ENCODE measurements at regions not wholly inside any gene's neighbourhood (a gene's known extent, or its start where the extent isn't known, plus 50 kb on each side); places are given as distances from the start of the nearest gene placed in this dataset.
"Not testable (repeated sequence)": the region's sequence is repeated elsewhere in the genome, so short reads cannot be mapped to it uniquely, and the experiment has no call there.

DNA sequence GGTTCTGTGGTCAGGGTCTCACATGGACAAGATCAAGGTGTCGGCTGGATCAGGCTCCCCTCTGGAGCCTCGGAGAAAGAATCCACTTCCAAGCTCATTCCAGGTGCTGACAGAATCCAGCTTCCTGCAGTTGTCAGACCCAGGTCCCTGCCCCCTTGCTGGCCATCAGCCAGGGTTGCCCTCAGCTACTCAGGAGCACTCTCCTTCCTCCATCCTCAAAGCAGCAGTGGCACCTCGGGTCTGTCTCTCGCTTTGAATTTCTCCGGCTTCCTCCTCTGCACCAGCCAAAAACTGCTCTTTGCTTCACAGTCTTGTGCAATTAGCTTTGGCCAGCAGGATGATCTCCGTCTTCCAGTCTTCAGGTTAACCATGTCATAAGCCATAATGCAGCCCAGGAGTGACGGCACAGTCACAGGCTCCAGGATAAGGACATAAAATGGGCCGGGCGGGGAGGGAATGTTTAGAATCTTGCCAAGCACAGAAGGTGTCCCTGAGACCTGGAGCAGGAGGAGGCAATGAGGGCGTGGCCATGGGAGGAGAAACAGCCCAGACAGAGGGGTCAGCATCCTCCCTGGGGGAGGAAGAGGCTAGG lies 79.4 kb upstream of the SLC25A33 start:
- DNase-seq (ENCODE audit: low read depth in 3 of 3, low spot score in 2 of 3) = no peak

DNA sequence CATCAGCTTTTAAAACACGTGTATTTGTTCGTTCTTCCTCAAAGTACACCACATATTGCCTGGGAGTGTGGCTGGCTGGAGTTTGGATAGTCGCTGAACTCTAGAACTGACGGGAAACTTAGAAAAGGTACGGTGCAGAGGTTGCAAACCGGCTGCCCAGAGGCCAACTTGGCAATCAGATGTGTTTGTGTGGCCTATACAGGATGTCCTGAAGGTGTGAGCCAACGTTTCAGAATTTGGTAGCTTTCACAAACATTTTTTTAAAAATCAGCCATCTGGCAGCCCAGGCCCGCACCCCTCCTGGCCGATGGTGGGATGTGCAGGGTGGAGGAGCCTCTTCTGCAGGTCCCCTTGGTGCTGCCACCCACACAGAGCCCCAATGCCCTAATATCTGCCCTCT lies 73.6 kb upstream of the SLC25A33 start:
- DNase-seq (ENCODE audit: low read depth in 3 of 3, low spot score in 2 of 3) = no peak

DNA sequence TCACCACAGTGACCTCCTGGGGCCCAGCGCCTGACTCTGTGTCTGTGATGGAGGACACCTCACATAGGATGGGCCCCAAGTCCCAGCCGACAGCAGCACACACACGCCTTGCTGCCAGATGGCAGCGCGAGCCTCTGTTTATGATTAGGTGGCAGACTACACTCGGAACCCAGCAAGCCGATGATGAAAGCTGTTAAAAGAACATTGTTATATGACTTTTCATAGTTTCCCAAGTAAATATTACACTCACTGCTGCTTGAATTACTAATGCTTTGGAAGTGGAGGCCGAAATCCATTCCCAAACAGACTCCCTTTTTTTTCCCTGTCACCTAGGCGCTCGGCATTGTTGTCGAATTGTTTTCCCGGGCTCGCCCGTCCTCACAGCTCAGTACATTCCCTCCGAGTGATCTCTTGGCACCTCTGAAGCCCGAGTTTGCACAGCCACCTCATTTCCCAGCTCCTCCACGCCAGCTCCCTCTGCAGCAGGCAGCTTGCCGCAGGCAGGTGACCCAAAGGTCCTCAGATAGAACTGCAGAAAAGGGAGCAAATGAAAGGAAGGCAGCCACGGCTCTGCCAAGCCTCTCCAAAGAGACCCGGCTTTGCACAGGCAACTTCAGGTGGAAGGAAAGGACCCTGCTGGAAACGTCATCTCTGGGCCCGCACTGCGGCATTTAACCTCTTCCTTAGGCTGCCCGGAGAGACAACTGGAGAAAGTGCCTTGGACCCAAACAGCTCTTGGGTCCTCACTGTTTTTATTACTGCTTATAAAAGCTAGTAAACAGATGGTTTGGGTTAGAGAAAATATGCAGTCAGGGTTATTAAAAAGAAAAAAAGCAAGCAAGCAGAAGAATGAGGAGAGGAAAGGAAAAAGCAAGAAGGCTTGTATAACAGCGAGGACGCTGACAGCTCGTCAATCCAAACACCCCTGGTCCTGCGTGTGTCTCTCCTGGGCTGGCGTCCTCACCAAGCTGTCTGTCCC lies 72.2 kb upstream of the SLC25A33 start:
- no peak for DNase-seq (ENCODE audit: low read depth in 3 of 3, low spot score in 2 of 3)

DNA sequence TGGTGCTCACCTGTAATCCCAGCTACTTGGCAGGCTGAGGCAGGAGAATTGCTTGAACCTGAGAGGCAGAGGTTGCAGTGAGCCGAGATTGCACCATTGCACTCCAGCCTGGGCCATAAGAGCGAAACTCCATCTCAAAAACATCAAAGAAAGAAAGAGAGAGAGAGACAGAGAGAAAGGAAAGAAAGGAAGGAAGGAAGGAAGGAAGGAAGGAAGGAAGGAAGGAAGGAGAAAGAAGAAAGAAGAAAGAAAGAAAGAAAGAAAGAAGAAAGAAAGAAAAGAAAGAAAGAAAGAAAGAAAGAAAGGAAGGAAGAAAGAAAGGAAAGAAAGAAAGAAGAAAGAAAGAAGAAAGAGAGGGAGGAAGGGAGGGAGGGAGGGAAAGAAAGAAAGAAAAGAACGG lies 69.4 kb upstream of the SLC25A33 start:
- DNase-seq (ENCODE audit: low read depth in 3 of 3, low spot score in 2 of 3) = not testable (repeated sequence)

DNA sequence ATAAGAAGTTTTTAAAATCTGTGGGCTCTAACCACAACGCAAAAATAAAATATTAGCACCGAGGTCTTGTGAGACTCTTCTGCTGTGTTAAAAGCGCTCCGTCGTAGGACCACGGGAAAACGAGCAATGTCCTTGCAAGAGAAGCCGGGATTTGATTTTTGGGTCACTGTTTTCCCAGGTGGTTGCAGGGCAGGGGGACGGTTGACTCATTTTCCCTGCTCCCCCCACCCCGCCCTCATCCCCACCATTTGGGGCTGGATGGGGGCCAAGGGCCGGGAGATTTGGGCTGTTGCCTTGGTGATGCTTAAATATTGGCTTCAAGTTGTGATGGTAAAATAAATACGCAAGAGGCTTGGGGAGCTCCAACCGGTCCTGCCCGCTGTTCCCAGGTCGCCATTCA lies 67.6 kb upstream of the SLC25A33 start:
- DNase-seq (ENCODE audit: low read depth in 3 of 3, low spot score in 2 of 3) = no peak

DNA sequence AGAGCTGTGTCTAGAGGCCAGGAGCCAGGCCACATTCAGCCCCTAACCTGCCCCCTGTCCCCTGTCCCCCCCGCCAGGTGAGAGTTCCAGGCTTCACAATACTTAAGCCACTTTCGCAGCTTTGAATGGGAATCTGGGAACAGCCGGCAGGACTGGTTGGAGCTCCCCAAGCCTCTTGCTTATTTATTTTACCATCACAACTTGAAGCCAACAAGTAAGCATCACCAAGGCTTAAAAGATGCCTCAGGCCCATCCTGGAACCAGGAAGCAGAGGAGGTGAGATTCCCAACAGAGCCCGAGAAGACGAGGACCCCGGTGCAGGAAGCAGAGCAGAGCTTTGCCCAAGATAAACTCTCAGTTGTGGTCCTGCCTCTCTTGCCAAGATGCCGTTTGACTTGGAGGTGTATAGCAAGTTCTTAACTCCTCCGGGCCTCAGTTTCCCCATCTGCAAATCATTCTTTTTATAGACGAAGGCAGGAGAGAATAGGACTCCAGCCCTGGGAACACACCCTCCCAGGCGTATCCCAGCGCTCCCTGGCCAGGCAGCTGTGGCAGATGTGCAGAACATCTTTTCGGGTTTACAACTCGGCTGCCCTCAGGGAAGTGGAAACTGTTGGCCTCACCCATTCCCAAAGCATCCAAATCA lies 66.8 kb upstream of the SLC25A33 start:
- DNase-seq (ENCODE audit: low read depth in 3 of 3, low spot score in 2 of 3) = no peak

DNA sequence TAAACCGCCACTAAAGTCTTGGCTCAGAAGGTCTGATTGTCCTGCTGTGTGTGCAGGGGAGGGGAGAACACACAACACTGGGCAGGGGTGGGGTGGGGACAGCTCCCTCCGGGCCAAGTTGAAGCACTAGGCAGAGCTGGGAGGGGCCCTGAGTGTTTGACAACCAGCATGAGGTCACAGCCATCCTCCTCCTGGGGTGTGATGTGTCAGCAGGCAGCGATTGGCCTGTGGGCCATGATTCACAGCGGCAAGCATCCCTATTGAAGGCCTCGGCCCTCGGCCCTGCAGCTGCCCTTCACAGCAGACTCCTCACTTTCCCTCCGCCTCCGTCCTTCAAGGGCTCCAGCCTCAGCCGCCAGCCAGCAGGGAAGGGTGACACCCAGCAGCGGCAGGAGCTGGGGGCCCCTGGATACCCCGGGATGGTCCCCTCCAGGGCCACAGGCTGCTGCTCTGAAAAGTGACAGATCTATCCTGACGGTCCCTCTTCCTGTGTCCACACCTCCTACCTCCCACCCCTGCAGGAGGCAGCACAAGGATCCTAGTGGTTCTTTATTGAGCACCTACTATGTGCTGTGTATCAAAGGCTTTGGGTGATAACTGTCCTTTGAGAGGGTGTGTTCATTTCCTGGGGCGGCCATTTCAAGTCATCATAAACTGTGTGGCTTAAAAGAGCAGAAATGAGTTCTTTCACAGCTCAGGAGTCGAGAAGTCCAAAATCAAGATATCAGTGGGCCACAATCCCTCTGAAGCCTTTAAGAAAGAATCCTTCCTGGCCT lies 66.0 kb upstream of the SLC25A33 start:
- DNase-seq (ENCODE audit: low read depth in 3 of 3, low spot score in 2 of 3) = no peak

DNA sequence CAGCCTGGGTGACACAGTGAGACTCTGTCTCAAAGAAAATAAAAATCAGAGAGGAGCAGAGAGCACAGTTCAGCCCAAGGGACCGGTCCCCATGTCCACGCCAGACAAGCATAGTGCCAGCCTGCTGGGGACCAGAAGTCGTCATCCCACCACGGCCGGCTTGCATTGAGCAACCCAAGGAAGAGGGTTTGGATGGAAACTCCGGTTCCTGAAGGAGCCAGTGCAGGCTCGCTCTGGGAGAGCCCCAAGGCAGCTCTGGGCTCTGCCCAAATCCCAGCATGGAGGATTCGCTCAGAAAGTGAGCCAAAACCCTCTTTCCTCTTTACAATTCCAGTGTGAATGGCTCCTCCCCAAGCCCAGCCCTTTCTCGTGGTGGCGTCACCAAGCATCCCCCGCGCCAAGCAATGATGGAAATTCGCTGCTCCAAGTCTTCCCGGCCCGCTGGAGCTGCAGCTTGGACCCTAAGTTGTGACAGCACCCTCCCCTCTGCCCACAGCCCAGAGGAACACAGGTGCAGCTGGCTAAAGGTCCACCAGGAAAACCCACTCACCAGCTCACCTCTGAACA lies 64.1 kb upstream of the SLC25A33 start:
- no peak for DNase-seq (ENCODE audit: low read depth in 3 of 3, low spot score in 2 of 3)

DNA sequence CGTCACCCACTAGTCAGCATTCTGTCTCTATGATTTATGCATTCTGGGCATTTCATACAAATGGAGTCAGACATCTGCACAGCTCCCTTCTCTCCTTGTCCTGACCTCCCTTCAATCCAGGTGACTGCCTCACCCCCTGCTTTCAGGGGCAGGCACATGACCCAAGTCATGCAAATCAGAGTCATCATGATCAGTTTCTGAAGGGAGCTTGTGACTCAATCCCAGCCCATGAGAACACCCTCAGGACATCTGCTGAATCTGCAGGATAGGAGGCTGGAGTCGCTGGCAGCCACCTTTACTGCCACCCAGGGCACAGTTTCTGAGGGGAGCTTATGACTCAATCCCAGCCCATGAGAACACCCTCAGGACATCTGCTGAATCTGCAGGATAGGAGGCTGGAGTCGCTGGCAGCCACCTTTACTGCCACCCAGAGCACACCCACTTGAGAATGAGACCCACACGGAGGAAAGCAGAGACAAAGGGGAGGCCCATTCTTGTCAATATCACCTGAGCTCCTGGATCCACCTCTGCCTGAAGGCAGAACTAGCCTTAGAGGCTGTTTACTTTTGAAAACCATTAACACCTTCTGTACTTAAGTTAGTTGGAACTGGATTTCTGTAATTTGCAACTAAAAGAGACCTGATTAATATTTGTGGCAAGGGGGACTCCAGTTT lies 62.3 kb upstream of the SLC25A33 start:
- DNase-seq (ENCODE audit: low read depth in 3 of 3, low spot score in 2 of 3) = no peak

DNA sequence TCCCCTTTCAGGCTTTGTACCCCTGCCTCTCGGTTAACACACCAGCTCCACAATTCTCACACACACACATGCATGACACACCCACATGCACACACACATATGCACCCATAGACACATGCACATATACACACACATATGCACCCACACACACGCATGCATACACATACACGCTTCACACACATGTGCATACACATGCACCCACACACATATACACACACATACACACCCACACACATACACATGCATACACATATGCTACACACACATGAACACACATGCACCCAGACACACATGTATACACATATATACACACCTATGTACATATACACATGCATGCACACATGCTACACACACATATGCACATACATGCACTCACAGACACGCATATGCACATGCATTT lies 61.7 kb upstream of the SLC25A33 start:
- DNase-seq (ENCODE audit: low read depth in 3 of 3, low spot score in 2 of 3) = no peak

DNA sequence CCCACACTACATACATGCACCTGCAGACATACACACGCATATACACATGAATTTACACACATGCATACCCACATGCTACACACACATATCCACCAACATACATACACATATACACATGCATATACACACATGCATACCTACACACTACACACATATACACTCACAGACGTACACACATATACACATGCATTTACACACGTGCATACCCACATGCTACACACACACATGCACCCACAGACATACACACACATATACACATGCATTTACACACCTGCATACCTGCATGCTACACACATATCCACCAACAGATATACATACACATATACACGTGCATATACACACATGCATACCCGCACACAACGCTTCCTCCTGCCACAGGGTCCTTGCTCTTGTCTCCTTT lies 61.2 kb upstream of the SLC25A33 start:
- no peak for DNase-seq (ENCODE audit: low read depth in 3 of 3, low spot score in 2 of 3)

DNA sequence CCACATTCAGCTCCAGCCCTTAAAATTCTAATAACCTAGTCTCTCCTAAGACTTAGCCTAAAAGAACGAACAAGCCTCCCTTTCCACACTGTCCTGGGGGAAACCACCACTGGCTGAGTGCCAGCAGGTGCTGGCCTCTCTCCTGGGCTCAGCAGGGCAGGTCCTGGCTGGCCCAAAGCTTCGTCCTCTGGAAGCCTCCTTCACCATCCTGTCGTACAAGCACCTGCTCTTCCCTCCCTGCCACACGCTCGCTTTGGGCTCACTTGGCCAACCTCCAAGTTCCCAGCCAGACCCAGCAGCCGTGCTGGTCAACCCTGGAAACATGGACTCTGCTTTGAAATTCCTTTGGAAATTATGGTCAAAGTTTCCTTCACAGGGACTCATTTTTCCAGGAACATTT lies 58.2 kb upstream of the SLC25A33 start:
- no peak for DNase-seq (ENCODE audit: low read depth in 3 of 3, low spot score in 2 of 3)

DNA sequence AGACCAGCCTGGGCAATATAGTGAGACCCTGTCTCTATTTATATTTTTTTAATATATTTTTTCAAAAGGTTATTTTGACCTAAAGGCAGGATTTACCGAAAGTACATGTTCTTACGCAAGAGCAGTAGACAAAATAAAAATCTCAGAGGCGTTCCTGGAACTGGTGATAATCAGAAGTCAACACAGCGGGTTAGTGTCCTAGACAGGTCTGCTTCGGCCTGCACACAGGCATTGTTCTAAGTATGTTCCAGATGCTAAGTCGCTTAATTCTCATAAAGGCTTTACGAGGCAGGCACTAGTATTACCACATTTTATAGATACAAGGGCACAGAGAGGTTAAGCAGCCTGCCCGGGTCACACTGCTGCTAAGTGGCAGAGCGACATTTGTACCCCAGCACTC lies 56.9 kb upstream of the SLC25A33 start:
- no peak for DNase-seq (ENCODE audit: low read depth in 3 of 3, low spot score in 2 of 3)

DNA sequence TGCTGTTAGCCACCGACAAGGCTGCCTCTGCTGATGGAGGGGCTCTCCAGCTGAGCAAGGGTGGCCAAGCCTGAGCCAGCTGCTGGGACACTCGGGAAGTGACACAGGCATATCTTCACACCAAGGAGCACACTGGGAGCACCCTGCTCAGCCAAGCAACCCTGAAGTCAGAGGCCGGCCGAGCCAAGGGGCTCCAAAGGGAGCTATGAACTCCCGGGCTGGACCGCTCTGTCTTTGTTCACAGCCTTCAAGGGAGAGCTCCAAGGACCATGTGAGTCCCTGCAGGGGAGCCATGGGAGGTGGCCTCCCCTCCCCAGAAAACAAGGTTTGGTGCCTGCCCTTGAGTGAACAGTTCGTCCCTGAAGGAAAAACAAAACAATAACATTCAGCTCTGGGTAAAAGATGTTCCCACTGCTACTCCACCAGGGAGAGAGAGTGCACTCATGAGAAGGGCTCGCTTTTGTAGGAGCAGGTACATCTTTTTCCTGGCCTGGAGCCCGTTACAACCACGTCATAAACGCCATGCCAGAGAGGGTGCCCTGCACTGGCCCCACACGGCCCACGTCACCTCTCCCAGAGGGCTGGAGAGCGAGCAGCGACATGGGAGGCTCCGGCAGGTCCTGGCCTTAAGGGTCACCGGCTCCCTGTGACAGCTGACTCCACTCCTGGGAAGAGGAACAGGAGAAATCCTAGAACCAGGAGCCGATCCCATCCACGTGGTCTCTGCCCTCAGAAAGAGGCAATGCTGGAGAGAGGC lies 56.3 kb upstream of the SLC25A33 start:
- no peak for DNase-seq (ENCODE audit: low read depth in 3 of 3, low spot score in 2 of 3)

DNA sequence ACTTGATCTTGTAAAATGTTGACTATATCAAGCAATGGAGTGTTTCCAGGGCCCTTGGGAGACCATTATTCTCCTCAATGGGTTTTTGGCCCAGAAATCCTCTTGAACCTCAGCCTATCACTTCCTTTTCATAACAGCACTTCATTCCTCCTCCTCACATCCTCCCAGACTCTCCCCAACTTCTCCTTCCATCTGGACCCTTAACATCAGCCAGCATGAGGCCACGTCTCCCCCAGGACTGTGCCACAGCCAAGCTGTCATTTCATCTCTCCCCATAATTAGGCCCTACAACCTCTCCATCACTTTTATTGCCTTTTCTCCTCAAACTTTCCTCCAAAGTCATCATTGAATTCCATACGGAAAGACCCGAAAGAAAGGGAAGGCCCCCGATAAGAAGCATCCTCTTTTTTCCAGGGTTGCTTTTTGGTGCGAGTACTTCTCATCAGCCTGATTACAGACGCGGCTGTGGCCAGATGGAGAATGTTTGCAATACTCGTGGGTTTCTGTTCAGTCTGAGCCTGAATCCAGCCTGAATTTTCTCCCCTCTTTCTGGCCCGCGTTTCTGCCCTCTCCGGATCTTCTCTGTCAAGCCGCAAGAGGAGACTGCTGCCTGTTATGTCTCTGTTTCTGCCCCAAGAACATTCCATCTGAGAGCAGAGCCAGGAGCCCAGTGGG lies 52.7 kb upstream of the SLC25A33 start:
- no peak for DNase-seq (ENCODE audit: low read depth in 3 of 3, low spot score in 2 of 3)

Measured in right renal cortex interstitium (tissue), 3 donors.